ENCODE measurements at regions not wholly inside any gene's neighbourhood (a gene's known extent, or its start where the extent isn't known, plus 50 kb on each side); places are given as distances from the start of the nearest gene placed in this dataset.
A peak's percentile ranks its signal among the peaks of the same experiment; 100 is the strongest.

- TF ChIP-seq TAF1 (IDR thresholded peaks at IDR 0.05; ENCODE audit: low read depth, low read length) = no peak
- no peak for TF ChIP-seq POLR2A (IDR thresholded peaks at IDR 0.05; ENCODE audit: low read depth, low read length)
- no peak for TF ChIP-seq POLR2AphosphoS5 (IDR thresholded peaks at IDR 0.05; ENCODE audit: low read depth, low read length)
- TF ChIP-seq POU2F2 (IDR thresholded peaks at IDR 0.05; ENCODE audit: low read depth, low read length) = no peak
- no peak for TF ChIP-seq PAX5 (IDR thresholded peaks at IDR 0.05; ENCODE audit: insufficient read depth, low read length, severe bottlenecking)
- TF ChIP-seq SPI1 (IDR thresholded peaks at IDR 0.05; ENCODE audit: low read depth, low read length) = no peak
- DNase-seq (ENCODE audit: insufficient read length, low spot score) (no peak), FAIRE-seq (no peak)
Measured at GRCh38 chr3:84538597-84538996, 420.2 kb upstream of the CADM2 start.

GRCh38 chr3:84547207-84547606, 411.6 kb upstream of the CADM2 start:
- TF ChIP-seq POLR2A (IDR thresholded peaks at IDR 0.05; ENCODE audit: low read depth, low read length) = no peak
- no peak for TF ChIP-seq TAF1 (IDR thresholded peaks at IDR 0.05; ENCODE audit: low read depth, low read length)
- no peak for TF ChIP-seq SPI1 (IDR thresholded peaks at IDR 0.05; ENCODE audit: low read depth, low read length)
- no peak for TF ChIP-seq PAX5 (IDR thresholded peaks at IDR 0.05; ENCODE audit: insufficient read depth, low read length, severe bottlenecking)
- no peak for TF ChIP-seq POU2F2 (IDR thresholded peaks at IDR 0.05; ENCODE audit: low read depth, low read length)
- TF ChIP-seq POLR2AphosphoS5 (IDR thresholded peaks at IDR 0.05; ENCODE audit: low read depth, low read length) = no peak
- DNase-seq (ENCODE audit: insufficient read length, low spot score) = no peak
- no peak for FAIRE-seq

GRCh38 chr3:84547971-84548970, 410.5 kb upstream of the CADM2 start:
- TF ChIP-seq POLR2AphosphoS5 (IDR thresholded peaks at IDR 0.05; ENCODE audit: low read depth, low read length) (no peak), SPI1 (IDR thresholded peaks at IDR 0.05; ENCODE audit: low read depth, low read length) (no peak), TAF1 (IDR thresholded peaks at IDR 0.05; ENCODE audit: low read depth, low read length) (no peak)
- FAIRE-seq = no peak
- DNase-seq (ENCODE audit: insufficient read length, low spot score) = peak; percentile 1

- no peak for FAIRE-seq
- TF ChIP-seq SPI1 (IDR thresholded peaks at IDR 0.05; ENCODE audit: low read depth, low read length) = no peak
- no peak for TF ChIP-seq POLR2AphosphoS5 (IDR thresholded peaks at IDR 0.05; ENCODE audit: low read depth, low read length)
- no peak for TF ChIP-seq POLR2A (IDR thresholded peaks at IDR 0.05; ENCODE audit: low read depth, low read length)
- TF ChIP-seq POU2F2 (IDR thresholded peaks at IDR 0.05; ENCODE audit: low read depth, low read length) = no peak
- no peak for TF ChIP-seq PAX5 (IDR thresholded peaks at IDR 0.05; ENCODE audit: insufficient read depth, low read length, severe bottlenecking)
- TF ChIP-seq TAF1 (IDR thresholded peaks at IDR 0.05; ENCODE audit: low read depth, low read length) = no peak
Measured at GRCh38 chr3:84555629-84556028, 403.2 kb upstream of the CADM2 start.

GRCh38 chr3:84566256-84566655, 392.5 kb upstream of the CADM2 start:
- TF ChIP-seq POLR2AphosphoS5 (IDR thresholded peaks at IDR 0.05; ENCODE audit: low read depth, low read length) (no peak), SPI1 (IDR thresholded peaks at IDR 0.05; ENCODE audit: low read depth, low read length) (no peak), POLR2A (IDR thresholded peaks at IDR 0.05; ENCODE audit: low read depth, low read length) (no peak), POU2F2 (IDR thresholded peaks at IDR 0.05; ENCODE audit: low read depth, low read length) (no peak), PAX5 (IDR thresholded peaks at IDR 0.05; ENCODE audit: insufficient read depth, low read length, severe bottlenecking) (no peak), TAF1 (IDR thresholded peaks at IDR 0.05; ENCODE audit: low read depth, low read length) (no peak)
- FAIRE-seq = no peak
- no peak for DNase-seq (ENCODE audit: insufficient read length, low spot score)

More at GRCh38 chr3:84555629-84556028, 403.2 kb upstream of the CADM2 start:
- no peak for DNase-seq (ENCODE audit: insufficient read length, low spot score)

GRCh38 chr3:84567796-84568195, 391.0 kb upstream of the CADM2 start:
- FAIRE-seq = no peak
- DNase-seq (ENCODE audit: insufficient read length, low spot score) = no peak
- TF ChIP-seq PAX5 (IDR thresholded peaks at IDR 0.05; ENCODE audit: insufficient read depth, low read length, severe bottlenecking) (no peak), SPI1 (IDR thresholded peaks at IDR 0.05; ENCODE audit: low read depth, low read length) (no peak), TAF1 (IDR thresholded peaks at IDR 0.05; ENCODE audit: low read depth, low read length) (no peak), POLR2AphosphoS5 (IDR thresholded peaks at IDR 0.05; ENCODE audit: low read depth, low read length) (no peak), POU2F2 (IDR thresholded peaks at IDR 0.05; ENCODE audit: low read depth, low read length) (no peak), POLR2A (IDR thresholded peaks at IDR 0.05; ENCODE audit: low read depth, low read length) (no peak)

GRCh38 chr3:84573962-84574361, 384.8 kb upstream of the CADM2 start:
- DNase-seq (ENCODE audit: insufficient read length, low spot score) (no peak), FAIRE-seq (no peak)
- TF ChIP-seq POLR2AphosphoS5 (IDR thresholded peaks at IDR 0.05; ENCODE audit: low read depth, low read length) (no peak), POLR2A (IDR thresholded peaks at IDR 0.05; ENCODE audit: low read depth, low read length) (no peak), PAX5 (IDR thresholded peaks at IDR 0.05; ENCODE audit: insufficient read depth, low read length, severe bottlenecking) (no peak), TAF1 (IDR thresholded peaks at IDR 0.05; ENCODE audit: low read depth, low read length) (no peak), POU2F2 (IDR thresholded peaks at IDR 0.05; ENCODE audit: low read depth, low read length) (no peak), SPI1 (IDR thresholded peaks at IDR 0.05; ENCODE audit: low read depth, low read length) (no peak)

- TF ChIP-seq POU2F2 (IDR thresholded peaks at IDR 0.05; ENCODE audit: low read depth, low read length) (no peak), PAX5 (IDR thresholded peaks at IDR 0.05; ENCODE audit: insufficient read depth, low read length, severe bottlenecking) (no peak), SPI1 (IDR thresholded peaks at IDR 0.05; ENCODE audit: low read depth, low read length) (no peak), TAF1 (IDR thresholded peaks at IDR 0.05; ENCODE audit: low read depth, low read length) (no peak), POLR2A (IDR thresholded peaks at IDR 0.05; ENCODE audit: low read depth, low read length) (no peak), POLR2AphosphoS5 (IDR thresholded peaks at IDR 0.05; ENCODE audit: low read depth, low read length) (no peak)
- no peak for FAIRE-seq
Measured at GRCh38 chr3:84586427-84586826, 372.4 kb upstream of the CADM2 start.

GRCh38 chr3:84600703-84601225, 358.0 kb upstream of the CADM2 start:
- DNase-seq (ENCODE audit: insufficient read length, low spot score) = no peak
- TF ChIP-seq POLR2A (IDR thresholded peaks at IDR 0.05; ENCODE audit: low read depth, low read length) (no peak), TAF1 (IDR thresholded peaks at IDR 0.05; ENCODE audit: low read depth, low read length) (no peak)
- no peak for FAIRE-seq

More at GRCh38 chr3:84586427-84586826, 372.4 kb upstream of the CADM2 start:
- no peak for DNase-seq (ENCODE audit: insufficient read length, low spot score)

All from GM12891 (cell line).